ENCODE measurements at regions not wholly inside any gene's neighbourhood (a gene's known extent, or its start where the extent isn't known, plus 50 kb on each side); places are given as distances from the start of the nearest gene placed in this dataset.

- intact Hi-C loops (cut with micrococcal nuclease): no loop called here
- H3K36me3 Mint-ChIP-seq (ENCODE audit: low read depth): peaks cover 14% of the 10 kb centered on the region
These were observed 279.1 kb downstream of the BRD1 start for GRCh38 chr22:49548356-49549202.

GRCh38 chr22:49547751-49548239 is 279.9 kb downstream of the BRD1 start:
- Mint-ChIP-seq H3K4me1 (ENCODE audit: low read depth) (no peaks in the 10 kb centered on the region), H3K27me3 (ENCODE audit: low read depth) (no peaks in the 10 kb centered on the region), H3K4me3 (no peak overlapping the region), H3K27ac (no peak overlapping the region), H3K9me3 (peaks cover 10% of the 10 kb centered on the region), H3K36me3 (ENCODE audit: low read depth) (peaks cover 12% of the 10 kb centered on the region)
- intact Hi-C loops (cut with micrococcal nuclease): no loop called here
- CTCF ChIA-PET: no interaction called here
- no peak for DNase-seq

More at GRCh38 chr22:49548356-49549202, 279.1 kb downstream of the BRD1 start:
- Mint-ChIP-seq H3K4me3 (no peak overlapping the region), H3K4me1 (ENCODE audit: low read depth) (no peaks in the 10 kb centered on the region), H3K27me3 (ENCODE audit: low read depth) (no peaks in the 10 kb centered on the region), H3K9me3 (peaks cover 10% of the 10 kb centered on the region), H3K27ac (no peak overlapping the region)
- DNase-seq: no peak
- CTCF ChIA-PET: no interaction called here

DNA sequence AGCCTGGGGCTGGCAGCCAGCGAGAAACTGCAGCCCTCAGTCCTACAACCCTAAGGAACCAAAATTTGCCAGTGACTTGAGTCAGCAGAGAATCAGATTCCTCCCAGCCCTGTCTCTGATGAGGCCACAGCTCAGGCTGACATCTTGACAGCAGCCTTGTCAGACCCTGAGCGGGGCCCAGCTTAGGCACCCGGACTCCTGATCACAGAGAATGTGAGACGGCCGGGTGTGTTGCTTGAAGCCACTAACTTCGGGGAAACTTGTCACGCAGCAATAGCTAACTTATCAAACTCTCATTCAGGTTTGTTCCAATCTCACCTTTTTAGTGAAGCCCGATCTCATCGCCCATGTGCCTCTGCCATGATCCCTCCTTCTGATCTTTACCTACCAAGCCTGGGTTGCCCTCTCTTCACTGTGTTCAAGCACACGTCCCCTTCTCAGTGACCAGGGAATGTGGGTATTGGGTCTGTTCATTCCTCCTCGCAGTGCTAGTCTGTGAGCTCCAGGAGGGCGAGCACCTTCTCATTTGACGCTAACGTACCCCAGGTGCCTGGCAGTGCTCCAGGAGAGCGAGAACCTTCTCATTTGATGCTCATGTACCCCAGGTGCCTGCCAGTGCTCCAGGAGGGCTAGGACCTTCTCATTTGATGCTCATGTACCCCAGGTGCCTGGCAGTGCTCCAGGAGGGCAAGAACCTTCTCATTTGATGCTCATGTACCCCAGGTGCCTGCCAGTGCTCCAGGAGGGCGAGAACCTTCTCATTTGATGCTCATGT is 280.7 kb downstream of the BRD1 start:
- DNase-seq: no peak
- H3K36me3 Mint-ChIP-seq (ENCODE audit: low read depth): peaks cover 9% of the 10 kb centered on the region
- H3K27ac Mint-ChIP-seq: no peak overlapping the region
- CTCF ChIA-PET: interaction anchor here (0.7 kb wide), 1 partner anchor 171 kb away, joined by 4 read pairs; no protein-coding TSS in a partner anchor
- H3K9me3 Mint-ChIP-seq: peaks cover 10% of the 10 kb centered on the region
- no peaks in the 10 kb centered on the region for H3K27me3 Mint-ChIP-seq (ENCODE audit: low read depth)
- H3K4me1 Mint-ChIP-seq (ENCODE audit: low read depth): no peaks in the 10 kb centered on the region
- no peak overlapping the region for H3K4me3 Mint-ChIP-seq
- intact Hi-C loops (cut with micrococcal nuclease): no loop called here

GRCh38 chr22:49545606-49546005 is 282.1 kb downstream of the BRD1 start:
- no peak overlapping the region for H3K4me3 Mint-ChIP-seq
- peaks cover 6% of the 10 kb centered on the region for H3K36me3 Mint-ChIP-seq (ENCODE audit: low read depth)
- H3K27ac Mint-ChIP-seq: no peak overlapping the region
- CTCF ChIA-PET: interaction anchor here (0.5 kb wide), 1 partner anchor 109 kb away, joined by 3 read pairs; no protein-coding TSS in a partner anchor
- intact Hi-C loops (cut with micrococcal nuclease): no loop called here
- peaks cover 4% of the 10 kb centered on the region for H3K9me3 Mint-ChIP-seq
- H3K27me3 Mint-ChIP-seq (ENCODE audit: low read depth): no peaks in the 10 kb centered on the region
- H3K4me1 Mint-ChIP-seq (ENCODE audit: low read depth): no peaks in the 10 kb centered on the region
- DNase-seq: no peak

- intact Hi-C loops (cut with micrococcal nuclease): no loop called here
- Mint-ChIP-seq H3K9me3 (no peaks in the 10 kb centered on the region), H3K27me3 (ENCODE audit: low read depth) (no peaks in the 10 kb centered on the region), H3K4me3 (no peak overlapping the region), H3K27ac (no peak overlapping the region), H3K4me1 (ENCODE audit: low read depth) (no peaks in the 10 kb centered on the region), H3K36me3 (ENCODE audit: low read depth) (peaks cover 2% of the 10 kb centered on the region)
- DNase-seq: no peak
- CTCF ChIA-PET: no interaction called here
These were observed 283.4 kb downstream of the BRD1 start for GRCh38 chr22:49544286-49544685.

GRCh38 chr22:49543876-49544275 is 283.8 kb downstream of the BRD1 start:
- Mint-ChIP-seq H3K4me1 (ENCODE audit: low read depth) (no peaks in the 10 kb centered on the region), H3K4me3 (no peak overlapping the region), H3K27me3 (ENCODE audit: low read depth) (no peaks in the 10 kb centered on the region), H3K27ac (no peak overlapping the region), H3K9me3 (no peaks in the 10 kb centered on the region), H3K36me3 (ENCODE audit: low read depth) (peaks cover under 1% of the 10 kb centered on the region)
- no peak for DNase-seq
- CTCF ChIA-PET: no interaction called here
- intact Hi-C loops (cut with micrococcal nuclease): no loop called here

DNA sequence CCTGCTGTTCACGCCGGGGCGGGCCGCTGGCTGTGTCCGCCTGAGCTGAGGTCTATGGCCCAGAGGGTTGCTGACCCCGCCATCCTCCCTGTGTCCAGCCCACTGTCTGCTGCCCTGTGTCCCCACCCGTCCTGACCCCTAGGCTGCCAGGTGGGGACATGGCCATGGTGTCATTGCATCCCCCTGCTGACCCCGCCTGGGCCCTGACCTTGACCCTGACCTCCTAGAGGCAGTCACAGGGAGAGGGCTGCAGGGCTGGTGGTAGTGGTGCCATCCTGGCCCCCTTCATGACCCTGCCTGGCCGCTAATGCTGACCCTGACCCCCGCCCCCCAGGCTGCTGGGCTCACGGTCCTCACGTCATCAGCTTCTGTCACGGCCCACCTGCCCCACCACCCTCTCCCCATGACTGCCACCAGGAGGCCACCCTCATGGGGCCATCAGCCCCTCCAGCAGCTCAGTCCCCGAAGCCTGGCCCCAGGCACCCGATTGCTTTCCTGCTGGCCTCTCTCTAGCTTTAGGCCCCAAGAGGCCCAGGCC is 285.9 kb downstream of the BRD1 start:
- no peak overlapping the region for H3K4me3 Mint-ChIP-seq
- intact Hi-C loops (cut with micrococcal nuclease): no loop called here
- no peaks in the 10 kb centered on the region for H3K27me3 Mint-ChIP-seq (ENCODE audit: low read depth)
- no peaks in the 10 kb centered on the region for H3K36me3 Mint-ChIP-seq (ENCODE audit: low read depth)
- H3K27ac Mint-ChIP-seq: no peak overlapping the region
- no peaks in the 10 kb centered on the region for H3K4me1 Mint-ChIP-seq (ENCODE audit: low read depth)
- DNase-seq: no peak
- CTCF ChIA-PET: no interaction called here
- no peaks in the 10 kb centered on the region for H3K9me3 Mint-ChIP-seq

DNA sequence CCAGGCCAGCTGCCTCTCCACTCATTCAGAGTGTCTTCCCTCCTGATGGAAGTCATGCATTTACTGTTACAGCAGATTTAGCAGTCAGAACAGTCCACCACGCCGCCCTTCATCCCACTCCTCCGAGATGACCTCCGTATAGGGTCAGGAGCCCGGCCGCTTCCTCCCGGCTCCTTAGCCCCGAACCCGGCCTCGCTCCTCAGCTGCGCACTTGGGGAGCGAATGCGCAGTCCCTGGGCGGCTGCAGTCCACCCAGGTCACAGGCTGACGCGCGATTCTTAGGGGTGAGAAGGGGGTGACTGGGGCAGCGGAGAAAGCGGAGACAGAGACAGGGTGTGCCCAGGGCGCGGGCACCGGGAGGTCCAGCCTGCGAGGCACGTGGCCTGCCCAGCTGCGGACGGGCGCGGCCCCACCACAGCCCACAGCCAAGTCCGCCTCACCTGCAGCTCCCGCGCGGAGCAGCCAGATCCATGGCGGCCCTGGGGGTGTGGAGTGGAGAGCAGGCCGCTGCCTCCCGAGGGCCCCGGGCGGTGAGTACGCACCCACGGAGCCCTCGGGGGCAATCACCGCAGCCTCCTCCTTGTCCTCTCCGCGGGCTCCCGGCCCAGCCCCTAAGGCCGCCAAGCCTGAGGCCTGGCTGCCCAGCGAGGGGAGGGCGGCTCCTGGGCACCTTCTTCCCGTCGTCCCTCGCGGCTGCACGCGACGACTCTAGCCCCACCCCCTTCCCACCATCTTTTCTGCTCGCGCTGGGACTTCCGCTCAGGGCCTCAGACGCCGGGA is 286.6 kb downstream of the BRD1 start:
- CTCF ChIA-PET: no interaction called here

DNA sequence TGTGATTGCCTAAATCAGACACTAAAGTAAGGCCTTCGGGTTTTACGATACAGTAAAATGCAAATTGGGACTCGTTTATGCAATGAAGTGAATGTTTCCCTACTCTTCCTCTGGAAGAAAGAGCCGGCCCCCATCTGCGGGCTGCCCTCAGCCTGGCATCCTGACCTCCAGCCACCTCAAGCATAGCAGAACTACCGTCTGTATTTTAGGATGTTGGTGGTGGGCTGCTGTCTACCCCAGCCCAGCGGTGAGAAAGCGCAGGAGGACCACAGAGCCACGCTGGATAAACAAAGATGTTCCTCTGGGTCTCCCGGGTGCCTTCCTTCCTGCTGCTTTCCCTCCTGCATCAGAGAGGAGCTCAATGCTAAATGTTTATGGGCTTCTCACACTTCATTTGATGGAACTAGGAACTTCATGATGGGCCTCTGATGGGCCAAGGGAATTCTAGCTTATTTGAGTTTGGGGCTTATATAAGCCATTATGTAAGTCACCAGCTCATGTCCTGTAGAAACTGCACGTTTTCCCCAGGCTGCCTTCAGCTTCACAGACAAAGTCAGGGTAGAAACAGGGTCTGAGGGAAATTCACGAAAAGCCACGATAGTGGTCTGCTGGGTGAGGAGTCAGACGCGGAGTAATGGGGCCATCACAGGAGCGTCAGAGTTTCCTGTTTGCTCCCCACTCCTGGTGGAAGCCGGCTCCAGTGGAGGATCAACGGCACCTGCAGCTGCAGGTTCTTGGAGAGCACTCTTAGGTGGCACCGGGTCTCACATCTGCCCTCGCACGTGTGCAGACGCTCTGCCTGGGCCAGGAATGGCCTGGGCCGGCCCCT is 287.4 kb downstream of the BRD1 start:
- no peaks in the 10 kb centered on the region for H3K9me3 Mint-ChIP-seq
- no peaks in the 10 kb centered on the region for H3K27me3 Mint-ChIP-seq (ENCODE audit: low read depth)
- no peak overlapping the region for H3K4me3 Mint-ChIP-seq
- CTCF ChIA-PET: no interaction called here
- no peak for DNase-seq
- no peaks in the 10 kb centered on the region for H3K36me3 Mint-ChIP-seq (ENCODE audit: low read depth)
- no peak overlapping the region for H3K27ac Mint-ChIP-seq
- H3K4me1 Mint-ChIP-seq (ENCODE audit: low read depth): no peaks in the 10 kb centered on the region
- intact Hi-C loops (cut with micrococcal nuclease): no loop called here

More for the DNA sequence above, 286.6 kb downstream of the BRD1 start:
- H3K9me3 Mint-ChIP-seq: no peaks in the 10 kb centered on the region
- DNase-seq: no peak
- no peaks in the 10 kb centered on the region for H3K4me1 Mint-ChIP-seq (ENCODE audit: low read depth)
- no peak overlapping the region for H3K27ac Mint-ChIP-seq
- H3K4me3 Mint-ChIP-seq: no peak overlapping the region
- H3K27me3 Mint-ChIP-seq (ENCODE audit: low read depth): no peaks in the 10 kb centered on the region
- intact Hi-C loops (cut with micrococcal nuclease): no loop called here
- no peaks in the 10 kb centered on the region for H3K36me3 Mint-ChIP-seq (ENCODE audit: low read depth)

DNA sequence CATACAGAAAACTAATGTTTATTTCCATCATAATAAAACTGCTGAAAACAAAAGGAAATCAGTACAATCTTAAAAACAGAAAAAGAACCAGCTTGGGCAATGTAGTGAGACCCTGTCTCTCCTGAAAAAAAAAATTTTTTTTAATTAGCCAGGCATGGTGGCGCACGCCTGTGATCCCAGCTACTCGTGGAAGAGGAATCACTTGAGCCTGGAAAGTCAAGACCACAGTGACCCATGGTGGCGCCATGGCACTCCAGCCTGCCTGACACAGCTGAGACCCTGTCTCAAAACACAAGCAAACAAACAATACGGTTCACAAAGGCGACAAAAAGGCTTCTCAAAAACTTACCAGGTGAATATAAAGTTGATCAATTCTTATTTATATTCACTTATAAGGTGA is 289.7 kb downstream of the BRD1 start:
- DNase-seq: no peak
- Mint-ChIP-seq H3K4me1 (ENCODE audit: low read depth) (no peaks in the 10 kb centered on the region), H3K4me3 (no peak overlapping the region), H3K27me3 (ENCODE audit: low read depth) (no peaks in the 10 kb centered on the region), H3K36me3 (ENCODE audit: low read depth) (no peaks in the 10 kb centered on the region), H3K27ac (no peak overlapping the region), H3K9me3 (no peaks in the 10 kb centered on the region)
- intact Hi-C loops (cut with micrococcal nuclease): no loop called here
- CTCF ChIA-PET: no interaction called here

DNA sequence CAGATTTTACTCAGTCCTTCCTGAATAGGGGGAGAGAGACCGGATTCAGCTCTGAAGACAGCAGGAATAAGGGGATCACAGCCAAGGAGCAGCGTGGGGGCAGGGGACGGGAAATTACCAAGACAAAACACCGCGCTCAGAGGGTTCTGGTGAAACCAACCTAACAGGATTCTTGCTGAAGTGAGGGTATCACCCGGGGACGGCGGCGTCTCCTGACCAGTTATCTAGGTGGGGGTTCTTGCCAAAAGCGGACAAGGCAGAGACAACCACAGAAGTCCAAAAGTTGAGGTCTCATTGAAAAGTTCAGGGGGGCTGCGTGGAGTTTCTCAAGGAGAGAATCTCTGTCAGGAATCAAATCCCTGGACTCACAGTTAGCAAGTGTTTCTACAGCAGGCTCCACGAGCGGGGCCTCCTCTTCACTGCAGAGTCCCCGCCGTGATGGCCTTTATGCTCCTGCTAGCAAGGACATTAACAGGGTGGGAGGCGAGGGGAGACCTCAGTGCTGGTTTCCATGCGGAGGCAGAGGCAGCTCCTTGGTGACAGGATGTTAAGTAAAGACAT is 291.0 kb downstream of the BRD1 start:
- Mint-ChIP-seq H3K4me3 (no peak overlapping the region), H3K27me3 (ENCODE audit: low read depth) (no peaks in the 10 kb centered on the region), H3K36me3 (ENCODE audit: low read depth) (no peaks in the 10 kb centered on the region), H3K4me1 (ENCODE audit: low read depth) (no peaks in the 10 kb centered on the region), H3K27ac (no peak overlapping the region), H3K9me3 (no peaks in the 10 kb centered on the region)
- DNase-seq: no peak
- intact Hi-C loops (cut with micrococcal nuclease): no loop called here
- CTCF ChIA-PET: no interaction called here

Measured in activated naive CD4-positive, alpha-beta T cell treated with anti-CD3 and anti-CD28 coated beads for 36 hours (primary cell).